ENCODE measurements at regions not wholly inside any gene's neighbourhood (a gene's known extent, or its start where the extent isn't known, plus 50 kb on each side); places are given as distances from the start of the nearest gene placed in this dataset.

- H3K27me3 ChIP-seq (replicated peaks in 1 of 4; ENCODE audit: control extremely low read depth in 1 of 4, control insufficient read depth in 3 of 4, insufficient read depth in 4 of 4, low read length in 3 of 4): no peaks in the 10 kb centered on the region
- H3K27ac ChIP-seq (ENCODE audit: low read length in 2 of 2): no peak overlapping the region
- ChIA-PET CTCF (interaction anchor here (0.8 kb wide), 1 partner anchor 14 kb away, joined by 4 read pairs; no protein-coding TSS in a partner anchor), POLR2A (no interaction called here)
- H3K4me2 ChIP-seq (replicated peaks; ENCODE audit: low read depth, low read length, poor library complexity, severe bottlenecking): no peak overlapping the region
- no peak overlapping the region for H3K4me3 ChIP-seq (ENCODE audit: control extremely low read depth in 1 of 5, extremely low read depth in 1 of 5, insufficient read depth in 1 of 5, low read depth in 2 of 5, low read length in 4 of 5)
- Mint-ChIP-seq H3K27me3 (no peaks in the 10 kb centered on the region), H3K4me1 (peaks cover 7% of the 10 kb centered on the region), H3K4me3 (no peak overlapping the region), H3K9me3 (ENCODE audit: insufficient read depth) (no peaks in the 10 kb centered on the region), H3K27ac (no peak overlapping the region)
- intact Hi-C loops (cut with micrococcal nuclease): no loop called here
- TF ChIP-seq, protein P1, sequence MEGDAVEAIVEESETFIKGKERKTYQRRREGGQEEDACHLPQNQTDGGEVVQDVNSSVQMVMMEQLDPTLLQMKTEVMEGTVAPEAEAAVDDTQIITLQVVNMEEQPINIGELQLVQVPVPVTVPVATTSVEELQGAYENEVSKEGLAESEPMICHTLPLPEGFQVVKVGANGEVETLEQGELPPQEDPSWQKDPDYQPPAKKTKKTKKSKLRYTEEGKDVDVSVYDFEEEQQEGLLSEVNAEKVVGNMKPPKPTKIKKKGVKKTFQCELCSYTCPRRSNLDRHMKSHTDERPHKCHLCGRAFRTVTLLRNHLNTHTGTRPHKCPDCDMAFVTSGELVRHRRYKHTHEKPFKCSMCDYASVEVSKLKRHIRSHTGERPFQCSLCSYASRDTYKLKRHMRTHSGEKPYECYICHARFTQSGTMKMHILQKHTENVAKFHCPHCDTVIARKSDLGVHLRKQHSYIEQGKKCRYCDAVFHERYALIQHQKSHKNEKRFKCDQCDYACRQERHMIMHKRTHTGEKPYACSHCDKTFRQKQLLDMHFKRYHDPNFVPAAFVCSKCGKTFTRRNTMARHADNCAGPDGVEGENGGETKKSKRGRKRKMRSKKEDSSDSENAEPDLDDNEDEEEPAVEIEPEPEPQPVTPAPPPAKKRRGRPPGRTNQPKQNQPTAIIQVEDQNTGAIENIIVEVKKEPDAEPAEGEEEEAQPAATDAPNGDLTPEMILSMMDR (IDR thresholded peaks at IDR 0.05): no peak
- TF ChIP-seq EZH2 (IDR thresholded peaks at IDR 0.05; ENCODE audit: borderline replicate concordance, insufficient read depth, low read depth, low read length, poor library complexity, severe bottlenecking): no peak
- H3K79me2 ChIP-seq (ENCODE audit: control insufficient read depth, insufficient read depth, low read length): no peaks in the 10 kb centered on the region
- no CpG with 5 or more reads among the region's 1 CpG for WGBS (ENCODE audit: insufficient coverage)
- no peak overlapping the region for H3K9ac ChIP-seq (ENCODE audit: low read length)
- no peak for ATAC-seq (ENCODE audit: low read depth)
- no peaks in the 10 kb centered on the region for H3K4me1 ChIP-seq (ENCODE audit: control insufficient read depth in 2 of 2, insufficient read depth in 2 of 2, low read length in 2 of 2)
- H3K9me3 ChIP-seq (ENCODE audit: control extremely low read depth in 1 of 3, control insufficient read depth in 2 of 3, insufficient read depth in 1 of 3, low read length in 2 of 3): peaks cover 0 to 8% (median 0%) of the 10 kb centered on the region in 3 donors
- no peaks in the 10 kb centered on the region for H4K20me1 ChIP-seq (ENCODE audit: control insufficient read depth, insufficient read depth, low read length, poor library complexity, severe bottlenecking)
- H3K36me3 ChIP-seq (replicated peaks in 1 of 2; ENCODE audit: control extremely low read depth in 1 of 2, control insufficient read depth in 1 of 2, extremely low read depth in 1 of 2, insufficient read depth in 2 of 2, low read length in 1 of 2): no peaks in the 10 kb centered on the region
- no peak overlapping the region for H2AFZ ChIP-seq (ENCODE audit: insufficient read depth, low read depth, low read length, poor library complexity, severe bottlenecking)
- DNase-seq: no peak
Observed at GRCh38 chr2:134104754-134105153, 149.1 kb upstream of the MGAT5 start.

DNA sequence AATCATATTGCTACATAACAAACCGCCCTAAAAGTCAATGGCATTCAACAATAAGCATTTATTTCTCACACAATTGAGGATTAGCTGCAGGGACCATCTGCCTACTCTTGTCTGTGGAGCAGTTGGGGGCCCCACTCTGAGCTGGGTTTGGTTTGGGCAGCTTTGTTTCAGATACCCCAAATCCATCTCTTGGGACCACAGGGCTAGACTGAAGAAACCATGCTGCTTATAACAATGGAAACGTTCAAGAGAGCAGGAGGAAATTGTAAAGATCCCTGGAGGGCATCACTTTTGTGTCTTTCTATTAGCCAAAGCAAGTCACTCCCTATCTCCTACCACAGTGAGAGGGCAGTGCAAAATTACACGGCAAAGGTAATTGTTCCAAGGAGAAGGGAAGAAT lies 146.5 kb upstream of the MGAT5 start:
- no peak for ATAC-seq (ENCODE audit: low read depth)
- H4K20me1 ChIP-seq (ENCODE audit: control insufficient read depth, insufficient read depth, low read length, poor library complexity, severe bottlenecking): no peaks in the 10 kb centered on the region
- H3K27me3 Mint-ChIP-seq: no peaks in the 10 kb centered on the region
- H3K4me1 ChIP-seq (ENCODE audit: control insufficient read depth in 2 of 2, insufficient read depth in 2 of 2, low read length in 2 of 2): no peaks in the 10 kb centered on the region
- H3K4me1 Mint-ChIP-seq: peaks cover 7% of the 10 kb centered on the region
- H3K9me3 ChIP-seq (ENCODE audit: control extremely low read depth in 1 of 3, control insufficient read depth in 2 of 3, insufficient read depth in 1 of 3, low read length in 2 of 3): peaks cover 0 to 18% (median 6%) of the 10 kb centered on the region in 3 donors
- DNase-seq: no peak
- no peak overlapping the region for H3K4me3 Mint-ChIP-seq
- WGBS (ENCODE audit: insufficient coverage): no CpG with 5 or more reads among the region's 3 CpGs
- H3K27ac ChIP-seq (ENCODE audit: low read length in 2 of 2): no peak overlapping the region
- H3K4me3 ChIP-seq (ENCODE audit: control extremely low read depth in 1 of 5, extremely low read depth in 1 of 5, insufficient read depth in 1 of 5, low read depth in 2 of 5, low read length in 4 of 5): no peak overlapping the region
- no peaks in the 10 kb centered on the region for H3K9me3 Mint-ChIP-seq (ENCODE audit: insufficient read depth)
- no peaks in the 10 kb centered on the region for H3K27me3 ChIP-seq (replicated peaks in 1 of 4; ENCODE audit: control extremely low read depth in 1 of 4, control insufficient read depth in 3 of 4, insufficient read depth in 4 of 4, low read length in 3 of 4)
- no peaks in the 10 kb centered on the region for H3K79me2 ChIP-seq (ENCODE audit: control insufficient read depth, insufficient read depth, low read length)
- POLR2A ChIA-PET: no interaction called here
- no peaks in the 10 kb centered on the region for H3K36me3 ChIP-seq (replicated peaks in 1 of 2; ENCODE audit: control extremely low read depth in 1 of 2, control insufficient read depth in 1 of 2, extremely low read depth in 1 of 2, insufficient read depth in 2 of 2, low read length in 1 of 2)
- no peak overlapping the region for H3K4me2 ChIP-seq (replicated peaks; ENCODE audit: low read depth, low read length, poor library complexity, severe bottlenecking)
- H2AFZ ChIP-seq (ENCODE audit: insufficient read depth, low read depth, low read length, poor library complexity, severe bottlenecking): no peak overlapping the region
- CTCF ChIA-PET: interaction anchor here (2.0 kb wide), 1 partner anchor 11 kb away, joined by 10 read pairs; no protein-coding TSS in a partner anchor
- intact Hi-C loops (cut with micrococcal nuclease): no loop called here
- H3K9ac ChIP-seq (ENCODE audit: low read length): no peak overlapping the region
- H3K27ac Mint-ChIP-seq: no peak overlapping the region
- TF ChIP-seq EZH2 (IDR thresholded peaks at IDR 0.05; ENCODE audit: borderline replicate concordance, insufficient read depth, low read depth, low read length, poor library complexity, severe bottlenecking): no peak
- TF ChIP-seq, protein P1 (IDR thresholded peaks at IDR 0.05): no peak
